HG03060 (cell line): ENCODE measurements at regions not wholly inside any gene's neighbourhood (a gene's known extent, or its start where the extent isn't known, plus 50 kb on each side); places are given as distances from the start of the nearest gene placed in this dataset.

Experiments used
- ATAC-seq: cut with Tn5 transposase; IDR thresholded peaks from one replicate; pipeline ENCODE4 v1.9.1; 2021; ENCODE audit warnings: low read depth, moderate number of reproducible peaks; ENCODE audit not compliant: unreplicated experiment

DNA sequence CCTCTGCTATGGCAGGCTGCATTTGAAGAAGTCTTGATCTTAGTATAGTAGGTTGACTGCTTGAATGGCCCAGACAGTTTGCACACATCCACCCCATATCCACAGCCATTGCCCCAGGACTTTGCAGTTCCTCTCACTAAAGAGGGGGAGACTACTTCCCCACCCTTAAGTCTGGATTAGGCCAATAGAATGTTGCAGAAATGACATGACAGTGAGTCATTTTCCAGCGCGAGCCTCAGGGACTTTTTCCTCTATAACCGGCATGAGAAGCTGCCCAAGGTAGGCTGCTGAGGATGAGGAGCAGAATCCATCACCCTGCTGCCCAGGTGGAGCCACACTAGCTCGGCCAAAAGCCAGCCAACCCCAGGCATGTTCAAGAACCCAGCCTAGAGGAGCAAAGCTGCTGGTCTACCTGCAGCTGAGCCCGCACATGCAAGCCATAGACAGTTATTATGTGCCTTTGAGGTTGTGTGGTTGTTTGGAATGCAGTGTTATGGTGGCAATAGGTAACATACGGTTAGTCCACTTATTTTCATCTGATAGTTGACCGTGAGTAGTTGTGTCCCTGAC is 113.9 kb downstream of the TLE3 start:
- ATAC-seq, result no peak

DNA sequence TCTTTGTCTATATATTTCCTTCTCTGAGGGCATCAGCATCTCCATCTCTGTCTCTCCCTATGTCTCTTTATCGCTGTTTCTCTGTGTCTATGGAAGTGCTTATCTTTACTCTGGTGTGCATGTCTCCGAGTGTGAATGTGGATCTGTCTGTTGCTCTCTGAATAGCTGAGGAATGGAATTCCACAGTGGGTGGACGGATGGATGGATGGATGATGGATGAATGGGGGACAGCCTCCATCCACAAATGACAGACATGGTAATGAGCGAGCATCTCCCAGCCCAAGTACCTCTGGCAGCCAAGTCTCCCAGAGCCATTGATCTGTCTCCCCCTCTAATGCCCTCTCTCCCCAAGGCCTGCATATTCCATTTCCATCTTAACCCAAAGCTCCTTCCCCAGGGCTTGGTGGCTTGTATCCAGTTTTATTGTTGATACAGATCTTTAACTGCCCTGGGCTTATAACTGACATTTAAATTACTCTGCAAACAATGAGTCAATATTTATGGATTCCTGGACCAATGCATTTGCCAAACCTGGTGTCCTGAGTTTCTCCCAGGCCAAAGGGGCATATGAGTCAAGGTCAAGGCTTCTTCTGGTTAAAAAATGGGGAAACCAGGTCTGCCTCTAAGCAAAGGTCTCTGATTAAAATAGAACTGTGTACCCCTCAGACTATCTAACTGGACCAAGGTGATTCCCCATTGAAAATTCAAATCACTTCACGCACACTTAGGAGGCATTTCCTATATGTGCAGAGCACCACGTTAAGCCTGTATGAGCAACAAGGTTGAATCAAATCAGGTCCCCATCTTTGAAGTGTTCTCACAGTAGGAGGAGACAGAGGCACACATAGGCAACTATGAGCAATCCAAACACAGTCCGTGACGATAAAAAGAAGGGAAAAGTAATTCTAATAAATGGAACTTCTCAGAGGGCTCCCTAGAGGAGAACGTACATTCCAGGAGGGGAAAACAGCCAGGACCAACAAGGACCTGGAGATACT is 109.9 kb downstream of the TLE3 start:
- ATAC-seq, result no peak

DNA sequence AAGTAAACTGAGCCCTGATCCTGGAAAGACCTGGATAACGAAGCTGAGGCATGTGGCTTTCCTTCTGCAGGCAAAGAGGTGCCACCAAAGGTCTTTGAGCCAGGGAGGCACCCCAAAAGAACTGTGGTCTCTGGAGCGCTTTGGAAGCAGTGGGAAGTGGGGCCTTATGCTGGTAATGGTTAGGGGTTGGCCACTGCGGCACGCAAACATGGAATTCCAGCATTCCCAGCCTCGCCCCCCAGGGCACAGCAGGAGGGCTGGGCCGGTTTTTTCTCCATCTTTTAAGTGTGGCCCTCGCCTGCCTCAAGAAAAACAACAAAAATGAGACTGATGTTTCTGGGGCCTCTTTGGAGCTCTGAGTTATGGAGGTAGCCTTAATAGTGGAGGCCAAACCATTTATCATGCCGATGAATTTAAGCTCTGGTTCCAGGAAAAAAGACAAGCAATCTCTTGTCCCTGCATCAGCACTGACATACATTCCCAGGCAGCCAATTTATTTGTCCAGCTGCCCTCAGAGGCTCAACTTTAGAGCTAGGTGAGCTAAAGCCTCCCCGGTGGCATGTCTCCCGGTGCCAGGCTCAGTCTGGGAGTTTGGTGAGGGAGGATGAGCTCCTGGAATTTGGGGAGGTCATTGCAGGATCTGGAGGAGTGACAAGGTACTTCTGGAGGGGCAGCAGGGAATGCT is 109.0 kb downstream of the TLE3 start:
- no peak for ATAC-seq

DNA sequence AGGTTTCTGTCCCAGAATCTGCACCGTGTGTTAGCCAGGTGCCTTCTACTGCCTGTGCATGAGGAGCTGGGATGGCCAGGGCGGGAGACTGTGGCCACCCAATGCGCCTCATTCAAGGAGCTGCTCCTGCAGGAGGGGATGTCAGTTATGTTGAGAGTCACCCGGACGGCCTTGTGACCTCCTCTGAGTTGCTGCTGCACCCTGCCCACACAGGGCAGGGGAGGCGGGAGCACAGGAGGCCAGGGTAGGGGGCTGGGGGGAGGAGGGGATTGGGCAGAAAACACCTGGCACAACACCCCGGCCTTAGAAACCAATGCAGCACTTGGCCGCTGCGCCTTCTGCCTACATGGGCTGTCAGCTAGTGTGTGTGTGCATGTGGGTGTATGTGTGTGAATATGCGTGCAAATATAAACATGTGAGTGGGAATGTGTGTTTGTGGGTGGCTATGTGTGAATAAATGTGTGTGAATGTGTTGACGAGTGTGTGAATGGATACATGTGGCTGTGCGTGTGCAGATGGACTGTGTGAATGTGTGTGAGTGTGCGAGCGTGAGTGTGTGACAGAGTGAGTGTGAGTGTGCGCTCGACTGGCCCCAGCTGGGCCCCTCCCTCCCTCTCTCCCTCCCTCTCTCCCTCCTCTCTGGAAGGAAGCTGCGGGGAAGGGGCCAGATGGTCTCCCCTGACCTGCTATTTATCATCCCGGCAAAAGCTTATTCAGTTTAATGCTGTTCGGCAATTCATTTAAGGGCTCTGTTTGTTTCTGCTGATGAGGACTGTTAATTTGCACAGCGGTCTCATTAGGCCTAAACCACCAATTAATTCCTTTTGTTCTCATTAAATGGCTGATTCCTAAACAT is 106.9 kb downstream of the TLE3 start:
- ATAC-seq, result no peak

DNA sequence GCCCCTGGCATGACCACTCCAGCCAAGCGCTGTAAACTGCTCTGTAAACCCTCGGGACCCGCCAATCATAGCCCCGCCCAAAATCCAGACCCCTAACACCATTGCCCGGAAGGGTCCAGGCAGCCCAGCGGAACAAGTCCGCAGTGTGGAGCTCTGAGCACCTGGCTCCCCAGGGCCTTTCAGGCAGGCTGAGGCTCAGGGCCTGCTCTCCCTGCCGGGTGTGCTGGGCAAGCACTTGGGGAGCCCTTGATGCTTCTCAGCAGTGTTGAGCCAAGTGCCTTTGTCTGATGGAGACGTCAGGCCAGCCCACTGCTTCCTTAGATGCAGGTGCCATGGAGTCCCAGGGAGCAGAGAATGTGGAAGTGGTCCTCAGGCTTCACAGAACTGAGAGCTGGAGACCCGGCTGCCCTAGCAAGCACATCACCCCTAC is 106.2 kb downstream of the TLE3 start:
- no peak for ATAC-seq

DNA sequence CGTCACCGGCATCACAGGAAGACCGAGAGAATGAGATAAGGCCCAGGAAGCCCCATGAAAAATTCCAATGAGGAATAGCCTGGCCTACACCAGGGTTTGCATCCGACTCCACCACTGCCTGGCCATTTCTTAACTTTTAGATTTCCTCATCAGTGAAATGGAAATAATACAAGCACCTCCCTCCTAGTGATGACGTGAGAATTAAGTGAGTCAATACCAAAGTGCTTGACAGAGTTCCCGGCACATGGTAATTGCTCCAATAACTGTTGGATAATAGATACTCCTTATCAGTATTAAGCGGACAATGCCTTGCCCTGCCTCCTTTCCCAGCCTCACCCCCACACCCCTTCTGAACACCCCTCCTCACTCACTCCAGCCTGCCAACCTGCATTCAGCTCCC is 105.4 kb downstream of the TLE3 start:
- ATAC-seq, result no peak

DNA sequence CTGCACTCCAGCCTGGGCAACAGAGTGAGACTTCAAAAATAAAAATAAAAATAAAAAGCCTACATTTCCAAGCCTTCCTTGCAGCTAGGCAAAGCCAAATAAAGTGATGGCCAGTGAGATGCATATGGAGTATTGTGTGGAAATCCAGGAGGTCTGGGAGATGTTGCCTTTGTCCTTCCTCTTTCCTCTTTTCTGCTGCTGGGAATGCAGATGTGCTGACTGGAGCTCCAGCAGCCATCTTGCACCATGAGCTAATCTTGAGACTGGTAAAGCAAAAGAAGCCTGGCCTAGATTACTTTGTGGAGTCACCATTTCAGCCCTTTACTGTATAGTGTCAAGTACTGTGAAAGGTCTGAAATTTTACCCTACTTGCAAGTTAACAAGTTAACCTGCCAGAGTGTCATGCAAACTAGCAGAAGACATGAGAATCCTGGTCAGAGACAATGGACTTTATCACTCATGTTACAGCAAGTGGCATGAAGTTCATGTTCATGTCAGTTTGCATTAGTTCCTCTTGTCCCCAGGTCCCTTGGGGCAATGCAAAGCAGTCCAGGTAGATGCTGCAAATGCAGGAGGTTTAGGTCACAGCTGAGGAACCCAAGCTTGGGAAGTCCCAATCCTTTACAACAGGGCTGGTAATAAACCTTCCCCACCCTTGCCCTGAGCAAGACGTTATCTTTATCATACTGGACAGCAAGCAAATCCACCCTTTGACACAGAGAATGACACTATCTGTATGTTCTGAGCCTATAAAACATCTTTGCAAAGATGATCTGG is 103.1 kb downstream of the TLE3 start:
- ATAC-seq, result no peak

DNA sequence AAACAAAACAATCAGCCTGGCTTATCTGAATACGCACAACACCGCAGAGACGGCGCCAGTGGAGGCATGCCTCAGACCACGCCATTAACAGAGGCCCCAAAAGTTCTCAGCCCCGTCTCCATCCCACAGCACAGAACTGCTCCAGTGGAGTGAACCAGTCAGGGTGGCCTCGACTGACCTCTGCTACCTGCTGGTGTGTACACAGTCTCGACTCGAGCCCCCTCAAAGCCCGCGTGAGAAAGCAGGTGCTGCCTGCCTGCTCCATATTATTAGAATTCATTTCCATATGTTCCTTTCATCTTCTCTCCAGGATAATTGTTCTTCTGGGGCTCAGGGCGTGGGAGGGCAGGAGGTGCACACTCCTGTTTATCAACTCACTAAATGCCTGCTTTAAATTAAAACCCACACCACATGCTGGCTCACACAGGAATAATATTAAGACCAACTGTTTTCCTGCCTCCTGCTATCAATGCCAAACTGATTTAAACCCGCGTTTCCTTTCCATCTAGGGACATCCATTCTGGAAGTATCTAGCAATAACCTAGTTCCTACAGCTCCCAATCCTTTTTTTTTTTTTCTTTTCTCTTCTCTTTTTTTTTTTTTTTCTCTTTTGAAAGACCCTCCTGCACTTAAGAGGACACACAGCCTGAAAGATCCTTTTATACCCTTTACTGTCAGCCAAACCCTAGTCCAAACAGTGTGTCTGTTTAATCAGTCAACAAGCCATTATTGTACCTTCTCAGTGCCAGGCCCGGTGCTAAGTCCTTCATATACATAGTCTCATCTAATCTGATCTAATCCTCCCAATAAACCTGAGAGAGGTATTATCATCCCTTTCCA is 101.2 kb downstream of the TLE3 start:
- ATAC-seq, result no peak

DNA sequence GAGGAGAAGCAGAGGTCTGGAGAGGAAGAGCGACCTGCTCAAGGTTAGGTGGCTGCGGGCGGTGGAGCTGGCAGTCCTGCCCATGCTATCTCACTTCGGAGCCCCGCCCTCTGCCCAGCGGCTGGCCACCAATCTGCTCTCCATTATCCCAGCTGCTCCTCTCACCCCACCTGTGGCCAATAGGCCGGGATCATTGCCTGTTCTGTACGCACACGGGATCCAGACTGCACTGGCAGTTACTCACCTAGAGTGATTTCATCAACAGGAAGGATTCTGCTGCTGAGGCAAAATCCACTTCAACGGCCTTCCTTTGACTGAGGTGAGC is 100.6 kb downstream of the TLE3 start:
- ATAC-seq, result no peak
